HT1080 (cell line): ENCODE measurements at regions not wholly inside any gene's neighbourhood (a gene's known extent, or its start where the extent isn't known, plus 50 kb on each side); places are given as distances from the start of the nearest gene placed in this dataset.

ENCODE experiments used
- DNase-seq: peaks from one replicate; pipeline ENCODE4 v3.0.0-alpha.2; 2015; ENCODE audit warnings: low read depth

- DNase-seq = no peak
These were observed 66.3 kb upstream of the COL5A1 start for GRCh38 chr9:134575103-134575900.

- DNase-seq = no peak
These were observed 65.8 kb upstream of the COL5A1 start for GRCh38 chr9:134575901-134576176.

- no peak for DNase-seq
These were observed 56.5 kb upstream of the COL5A1 start for GRCh38 chr9:134585021-134585561.

- peak; percentile 80 for DNase-seq
These were observed 55.6 kb upstream of the COL5A1 start for GRCh38 chr9:134585746-134586706.

- no peak for DNase-seq
These were observed 51.9 kb upstream of the COL5A1 start for GRCh38 chr9:134589748-134590147.

- DNase-seq = no peak
These were observed 51.1 kb upstream of the COL5A1 start for GRCh38 chr9:134590240-134591081.

GRCh38 chr9:134591082-134591571 lies 50.5 kb upstream of the COL5A1 start:
- no peak for DNase-seq

GRCh38 chr9:134591573-134591981 lies 50.0 kb upstream of the COL5A1 start:
- DNase-seq = no peak
